GM12864 (cell line): ENCODE measurements at regions not wholly inside any gene's neighbourhood (a gene's known extent, or its start where the extent isn't known, plus 50 kb on each side); places are given as distances from the start of the nearest gene placed in this dataset.

ENCODE experiments used
- DNase-seq: peaks from one replicate; pipeline ENCODE4 v3.0.0-alpha.2; 2011; ENCODE audit warnings: low read depth
- H3K4me3 ChIP-seq: 2 replicates; pipeline ENCODE4 v1.5.1; 2011; ENCODE audit warnings: mild to moderate bottlenecking, low read depth, low read length, control low read depth
- CTCF ChIP-seq: IDR thresholded peaks from 2 replicates; pipeline ENCODE4 v1.5.1; 2011; ENCODE audit warnings: low read depth, mild to moderate bottlenecking, moderate library complexity, low read length, control low read depth, inconsistent platforms; ENCODE audit errors: missing control alignments

GRCh38 chr18:78666666-78667335 lies 312.8 kb upstream of the SALL3 start:
- H3K4me3 ChIP-seq = no peak overlapping the region
- no peak for TF ChIP-seq CTCF
- DNase-seq = no peak

DNA sequence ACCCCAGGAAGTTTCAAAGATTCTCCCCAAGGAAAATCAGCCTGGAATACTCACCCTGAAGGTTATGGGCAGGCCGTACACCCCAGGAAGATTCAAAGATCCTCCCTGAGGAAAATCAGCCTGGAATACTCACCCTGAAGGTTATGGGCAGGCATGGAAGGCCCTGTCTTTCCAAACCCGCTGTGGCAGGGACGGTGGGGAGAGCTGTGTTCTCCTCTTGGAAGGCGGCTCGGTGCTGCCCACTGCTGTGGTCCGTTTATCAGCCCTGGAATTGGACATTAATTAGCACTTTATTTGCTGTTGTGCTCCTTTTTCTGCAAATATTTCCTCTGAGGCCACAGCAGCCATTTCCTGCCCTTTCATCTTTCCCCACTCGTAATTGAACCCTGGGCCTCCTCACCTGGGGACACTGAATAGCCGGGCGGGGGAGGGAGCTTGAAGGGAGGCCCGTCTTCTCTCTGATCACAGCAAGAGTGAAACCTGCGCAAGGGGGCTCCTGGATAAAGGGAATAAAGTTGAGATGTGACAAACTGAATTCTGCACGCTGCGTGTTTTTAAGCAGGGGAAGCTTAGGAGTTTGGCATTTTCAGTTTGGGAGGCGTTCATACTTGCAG lies 308.7 kb upstream of the SALL3 start:
- no peak for TF ChIP-seq CTCF
- no peak overlapping the region for H3K4me3 ChIP-seq
- no peak for DNase-seq

- no peak overlapping the region for H3K4me3 ChIP-seq
- TF ChIP-seq CTCF = no peak
These were observed 308.1 kb upstream of the SALL3 start for GRCh38 chr18:78671551-78671950.

DNA sequence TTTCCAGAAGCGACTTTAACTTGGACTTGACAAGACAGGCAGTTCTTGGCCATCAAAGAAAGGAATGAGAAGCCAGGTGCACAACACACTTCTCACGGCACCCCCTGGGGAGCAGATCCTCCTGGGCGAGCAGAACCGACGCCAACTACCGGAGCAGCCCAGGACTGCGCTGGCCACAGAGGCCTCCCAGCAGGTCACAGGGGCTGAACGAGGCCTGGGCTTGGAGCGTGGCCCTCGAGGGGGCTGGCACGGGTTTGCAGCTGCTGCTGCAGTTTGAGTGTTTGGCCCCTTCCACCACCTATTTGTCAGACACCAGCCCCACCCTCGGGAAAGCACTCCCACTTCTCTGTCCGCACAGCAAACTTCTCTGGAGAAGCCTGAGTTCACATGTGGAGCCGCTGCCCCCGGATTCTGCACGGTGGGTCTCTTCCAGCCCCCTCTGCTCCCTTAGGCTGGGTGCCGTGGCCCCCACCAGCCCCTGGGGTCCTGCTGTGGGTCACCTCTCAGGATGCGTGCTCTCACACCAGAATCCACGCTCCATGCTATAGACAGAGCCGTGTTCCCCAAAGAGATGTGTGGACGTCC lies 306.7 kb upstream of the SALL3 start:
- H3K4me3 ChIP-seq = no peak overlapping the region
- no peak for TF ChIP-seq CTCF
- DNase-seq = no peak

More at GRCh38 chr18:78671551-78671950, 308.1 kb upstream of the SALL3 start:
- no peak for DNase-seq

DNA sequence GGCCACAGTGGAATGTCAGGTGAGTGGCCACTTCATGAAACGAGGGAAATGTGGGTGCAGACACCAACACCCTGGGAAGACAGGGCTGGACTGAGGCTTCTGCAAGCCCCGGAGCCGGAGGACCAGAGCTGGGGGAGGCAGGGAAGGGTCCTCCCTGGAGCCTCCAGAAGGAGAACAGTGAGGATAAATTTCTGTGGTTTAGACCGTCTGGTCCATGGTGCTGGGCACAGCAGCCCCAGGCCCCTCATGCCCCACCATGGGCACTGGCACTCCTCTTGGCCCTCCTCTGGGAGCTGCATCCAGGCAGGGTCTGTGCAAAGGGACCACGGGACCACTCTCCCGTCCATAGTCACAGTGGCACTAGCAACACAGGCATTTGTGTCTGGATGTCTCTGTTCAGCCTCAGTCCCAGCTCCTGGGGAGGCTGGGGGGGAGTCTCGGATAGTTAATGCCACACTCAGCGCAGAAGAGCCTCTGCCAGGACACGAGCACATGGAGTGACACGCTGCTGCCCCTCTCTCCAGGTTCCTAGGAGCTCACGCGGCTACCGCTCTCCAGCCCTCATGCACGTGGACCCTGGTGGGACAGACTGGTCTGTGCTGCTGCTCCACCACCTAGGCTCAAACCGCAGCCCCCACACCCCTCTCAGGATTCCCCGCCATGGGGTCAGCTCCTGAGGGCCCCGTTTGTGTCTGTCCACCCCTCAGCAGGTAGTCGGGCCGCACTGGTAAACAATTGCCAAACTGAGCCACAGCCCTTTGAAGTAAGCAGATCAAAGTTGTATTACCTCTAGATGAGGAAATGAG lies 305.9 kb upstream of the SALL3 start:
- TF ChIP-seq CTCF = no peak
- DNase-seq = no peak

GRCh38 chr18:78675231-78675630 lies 304.4 kb upstream of the SALL3 start:
- no peak for TF ChIP-seq CTCF
- no peak overlapping the region for H3K4me3 ChIP-seq
- no peak for DNase-seq

More for the DNA sequence above, 305.9 kb upstream of the SALL3 start:
- H3K4me3 ChIP-seq = no peak overlapping the region
